K562 (cell line): ENCODE measurements at regions not wholly inside any gene's neighbourhood (a gene's known extent, or its start where the extent isn't known, plus 50 kb on each side); places are given as distances from the start of the nearest gene placed in this dataset.

Experiments used
- ATAC-seq: fragments of 200-7000 bp; cut with Tn5 transposase; 3 replicates; pipeline ENCODE4 v1.9.1; 2020; ENCODE audit warnings: moderate library complexity
- BruUV-seq: library from RNA; stranded (reverse); fragments of 400-500 nt; replicated peaks from 2 replicates; lab custom pipeline; 2021; lab: Mats Ljungman, UMichigan
- CTCF ChIA-PET: fragments of 300-600 bp; formaldehyde crosslinking; extraction: SDS; loops from one replicate; lab custom pipeline; 2021; ENCODE audit warnings: low intra/inter-chr PET ratio; lab: Yijun Ruan, JAX
- POLR2A ChIA-PET: fragments of 300-600, 350-650 bp; sonication (Branson Sonifier 250); formaldehyde crosslinking; extraction: SDS; loops from one replicate; lab custom pipeline; 2021; ENCODE audit warnings: antibody characterized with exemption, inconsistent platforms; lab: Yijun Ruan, JAX
- DNase-seq, 4 experiments: peaks; one replicate each; pipeline versions ENCODE4 v3.0.0 to v3.0.0-alpha.2; 2011 to 2018; ENCODE audit warnings: low spot score in 3 of 4, mixed read lengths in 3 of 4; ENCODE audit errors: extremely low read depth in 1 of 4
- FAIRE-seq: peaks from 2 replicates; lab custom pipeline; 2011; peaks lifted over from hg19 to GRCh38; lab: Jason Lieb, UNC
- H2AFZ ChIP-seq: 2 replicates; pipeline ENCODE4 v1.6.0; 2011; ENCODE audit warnings: low read depth, low read length, control low read depth, inconsistent platforms
- H3K27ac ChIP-seq: fragments of 200-600 bp; 3 replicates; pipeline ENCODE4 v1.8.0; 2011; ENCODE audit warnings: low read depth, mild to moderate bottlenecking, control low read depth, inconsistent platforms, low read length, moderate library complexity, mixed read lengths; ENCODE audit errors: extremely low read depth
- H3K27me3 ChIP-seq, 2 experiments: fragments of 300-600 bp in 1 of 2; 2 replicates in 1 of 2; 3 replicates in 1 of 2; pipeline versions ENCODE4 v1.6.0 to v1.8.0; 2011; ENCODE audit warnings: inconsistent platforms in 2 of 2, low read length in 2 of 2, mild to moderate bottlenecking in 1 of 2, mixed read lengths in 1 of 2, moderate library complexity in 1 of 2; ENCODE audit not compliant: control insufficient read depth in 2 of 2, insufficient read depth in 2 of 2
- H3K36me3 ChIP-seq: fragments of 300-600 bp; 3 replicates; pipeline ENCODE4 v1.8.0; 2011; ENCODE audit warnings: mild to moderate bottlenecking, low read length, inconsistent platforms; ENCODE audit not compliant: control insufficient read depth, insufficient read depth
- H3K4me1 ChIP-seq, 2 experiments: fragments of 200-600 bp in 1 of 2; replicated peaks in 1 of 2; 2 replicates in 1 of 2; 3 replicates in 1 of 2; pipeline versions ENCODE4 v1.5.1 to v1.8.0; 2011; ENCODE audit warnings: inconsistent platforms in 2 of 2, low read length in 2 of 2, mild to moderate bottlenecking in 1 of 2, mixed read lengths in 1 of 2, moderate library complexity in 1 of 2; ENCODE audit not compliant: control insufficient read depth in 2 of 2, insufficient read depth in 2 of 2
- H3K4me2 ChIP-seq: 2 replicates; pipeline ENCODE4 v1.6.1; 2011; ENCODE audit warnings: low read length, control low read depth, inconsistent platforms, mixed read lengths; ENCODE audit not compliant: insufficient read depth
- H3K4me3 ChIP-seq: fragments of 200-600 bp; sonication (generic), shearing (Covaris generic); 2 replicates; pipeline ENCODE4 v1.5.1; 2016; ENCODE audit warnings: control low read depth, inconsistent platforms
- H3K79me2 ChIP-seq: fragments of 200-600 bp; 3 replicates; pipeline ENCODE4 v1.8.0; 2011; ENCODE audit warnings: low read length, inconsistent platforms; ENCODE audit not compliant: control insufficient read depth, insufficient read depth
- H3K9ac ChIP-seq, 2 experiments: 2 replicates each; pipeline versions ENCODE4 v1.6.0 to v1.6.1; 2011; ENCODE audit warnings: low read depth in 2 of 2, low read length in 2 of 2, control low read depth in 1 of 2, inconsistent platforms in 1 of 2, mild to moderate bottlenecking in 1 of 2, mixed read lengths in 1 of 2; ENCODE audit not compliant: insufficient read depth in 1 of 2
- H3K9me1 ChIP-seq: one replicate; pipeline ENCODE4 v1.6.0; 2011; ENCODE audit warnings: inconsistent platforms, mild to moderate bottlenecking, low read length, moderate library complexity; ENCODE audit not compliant: control insufficient read depth, insufficient read depth
- H3K9me3 ChIP-seq: replicated peaks from 2 replicates; pipeline ENCODE4 v1.5.1; 2011; ENCODE audit warnings: low read depth, low read length, inconsistent platforms; ENCODE audit not compliant: control insufficient read depth, insufficient read depth
- H4K20me1 ChIP-seq: replicated peaks from 2 replicates; pipeline ENCODE4 v1.6.1; 2011; ENCODE audit warnings: low read length, inconsistent platforms, mixed read lengths; ENCODE audit not compliant: control insufficient read depth, insufficient read depth
- BHLHE40 ChIP-seq: IDR thresholded peaks from 2 replicates; pipeline ENCODE4 v1.6.1; 2011; ENCODE audit warnings: low read length, improper control_type of control experiment
- CBFA2T3 ChIP-seq: fragments of 450-650 bp; IDR thresholded peaks from 2 replicates; pipeline ENCODE4 v1.6.1; 2017
- CEBPZ ChIP-seq: fragments of 150-350 bp; IDR thresholded peaks from 2 replicates; pipeline ENCODE4 v1.6.1; 2014; ENCODE audit warnings: low read depth, mild to moderate bottlenecking, low read length, borderline replicate concordance
- CHCHD3 ChIP-seq: fragments of 250-450 bp; sonication (Bioruptor Pico); IDR thresholded peaks from 2 replicates; pipeline ENCODE4 v2.1.2; 2022; ENCODE audit warnings: mild to moderate bottlenecking
- CREB1 ChIP-seq, 2 experiments: sonication (generic) in 1 of 2; formaldehyde crosslinking in 1 of 2; IDR thresholded peaks; 2 replicates each; pipeline versions ENCODE4 v1.6.1 to v1.8.0; 2012 to 2022; ENCODE audit warnings: inconsistent platforms in 1 of 2, mild to moderate bottlenecking in 1 of 2, missing genetic modification reagents in 1 of 2, moderate library complexity in 1 of 2
- DIDO1 ChIP-seq: fragments of 450-650 bp; IDR thresholded peaks from 2 replicates; pipeline ENCODE4 v1.6.1; 2016; ENCODE audit warnings: low read depth, missing biosample characterization, missing genetic modification characterization
- HMBOX1 ChIP-seq: sonication (generic); IDR thresholded peaks from 2 replicates; pipeline ENCODE4 v1.6.1; 2016
- KAT8 ChIP-seq: fragments of 450-650 bp; IDR thresholded peaks from 2 replicates; pipeline ENCODE4 v1.6.1; 2016; ENCODE audit warnings: low read depth, mild to moderate bottlenecking
- POLR2AphosphoS2 ChIP-seq: IDR thresholded peaks from 2 replicates; pipeline ENCODE4 v1.6.1; 2012; ENCODE audit warnings: low read length, improper control_type of control experiment
- PTTG1 ChIP-seq: fragments of 450-650 bp; IDR thresholded peaks from 2 replicates; pipeline ENCODE4 v1.6.1; 2016; ENCODE audit warnings: low read depth, mild to moderate bottlenecking, missing genetic modification characterization, missing compliant biosample characterization
- TAF1 ChIP-seq: IDR thresholded peaks from 2 replicates; pipeline ENCODE4 v1.6.1; 2011; ENCODE audit warnings: mild to moderate bottlenecking, low read length, moderate library complexity; ENCODE audit not compliant: insufficient read depth, control insufficient read depth, severe bottlenecking; ENCODE audit errors: extremely low read depth
- ZNF134 ChIP-seq: fragments of 250-450 bp; sonication (Bioruptor Pico); conservative IDR thresholded peaks from 2 replicates; pipeline ENCODE4 v1.4.0; 2020
- ZNF561 ChIP-seq: fragments of 450-650 bp; formaldehyde crosslinking; conservative IDR thresholded peaks from 2 replicates; pipeline ENCODE4 v1.4.0; 2020; ENCODE audit warnings: mild to moderate bottlenecking, moderate library complexity
- WGBS: fragments of 100-300 bp; shearing (Covaris generic); methylation state at CpG from one replicate; pipeline ENCODE4 v1.1.6; 2016; ENCODE audit warnings: low coverage, mixed read lengths; ENCODE audit not compliant: insufficient coverage; ENCODE audit errors: missing lambda C conversion rate; 5-methylcytosine and 5-hydroxymethylcytosine counted together
- in situ Hi-C: fragments of 300-500 bp; cut with MboI; formaldehyde crosslinking; loops from 4 replicates; pipeline ENCODE4 v1.15.0; 2018; ENCODE audit warnings: inconsistent platforms, mixed read lengths
- intact Hi-C: fragments of 100-400 bp; cut with micrococcal nuclease; formaldehyde crosslinking; loops from 2 replicates; pipeline ENCODE4 v1.14.2; 2022

DNA sequence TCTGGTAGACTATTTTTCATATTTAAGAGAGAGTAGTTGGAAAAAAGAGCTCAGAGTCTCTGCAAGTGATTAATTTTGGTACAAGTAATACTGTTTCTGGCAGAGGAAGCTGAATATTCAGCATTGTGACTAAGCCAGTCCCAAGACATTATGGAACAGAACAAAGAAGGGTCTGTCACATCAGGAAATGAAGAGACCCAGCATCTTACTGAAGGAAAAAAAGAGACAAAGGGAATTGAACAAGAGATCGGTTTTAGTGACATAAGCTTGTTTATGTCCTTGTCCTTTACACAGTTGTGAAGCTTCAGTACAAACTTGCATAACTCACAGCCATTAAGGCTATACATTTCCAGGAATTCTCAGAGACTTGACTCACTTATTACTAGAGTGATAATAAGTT lies 568.5 kb upstream of the SLC8A1 start:
- Histone ChIP-seq H3K27me3 (no peaks in the 10 kb centered on the region), H3K4me2 (no peak overlapping the region), H3K79me2 (no peaks in the 10 kb centered on the region), H4K20me1 (no peaks in the 10 kb centered on the region), H3K9me1 (no peaks in the 10 kb centered on the region), H2AFZ (no peak overlapping the region), H3K9me3 (no peaks in the 10 kb centered on the region), H3K9ac (no peak overlapping the region), H3K27ac (no peak overlapping the region), H3K4me3 (no peak overlapping the region), H3K4me1 (no peaks in the 10 kb centered on the region), H3K36me3 (no peaks in the 10 kb centered on the region)
- BruUV-seq, result no TSS peak
- no peak for FAIRE-seq
- ChIA-PET CTCF (no interaction called here), POLR2A (no interaction called here)
- TF ChIP-seq ZNF561 (CRISPR knock-in tag), result no peak
- TF ChIP-seq CREB1 (IDR thresholded peaks at IDR 0.05), result no peak
- TF ChIP-seq CREB1 (CRISPR knock-in tag; IDR thresholded peaks at IDR 0.05), result no peak
- no peak for TF ChIP-seq HMBOX1
- no peak for TF ChIP-seq ZNF134 (CRISPR knock-in tag)
- no peak for TF ChIP-seq BHLHE40
- no peak for TF ChIP-seq CBFA2T3
- no peak for TF ChIP-seq POLR2AphosphoS2
- no CpG with 5 or more reads among the region's 1 CpG for WGBS
- intact Hi-C loops, result no loop called here
- in situ Hi-C loops, result no loop called here
- no peak for ATAC-seq
- DNase-seq, result no peak

GRCh38 chr2:41024816-41025215 lies 572.9 kb upstream of the SLC8A1 start:
- H3K4me3 ChIP-seq, result no peak overlapping the region
- ChIA-PET POLR2A (no interaction called here), CTCF (no interaction called here)
- H3K27me3 ChIP-seq, result no peaks in the 10 kb centered on the region
- H2AFZ ChIP-seq, result no peak overlapping the region
- WGBS, result 0% methylated on average over 3 of the region's 3 CpGs
- in situ Hi-C loops (no loop called here), intact Hi-C loops (no loop called here)
- no peaks in the 10 kb centered on the region for H3K9me3 ChIP-seq
- H3K4me1 ChIP-seq, result no peaks in the 10 kb centered on the region
- H4K20me1 ChIP-seq, result no peaks in the 10 kb centered on the region
- no peak for ATAC-seq
- H3K9ac ChIP-seq, result no peak overlapping the region
- FAIRE-seq, result no peak
- no peak for DNase-seq
- H3K79me2 ChIP-seq, result no peaks in the 10 kb centered on the region
- BruUV-seq, result no TSS peak
- no peaks in the 10 kb centered on the region for H3K9me1 ChIP-seq
- no peak overlapping the region for H3K4me2 ChIP-seq
- H3K27ac ChIP-seq, result no peak overlapping the region
- no peaks in the 10 kb centered on the region for H3K36me3 ChIP-seq
- TF ChIP-seq TAF1 (no peak), CEBPZ (no peak), DIDO1 (no peak), CHCHD3 (CRISPR knock-in tag) (no peak), PTTG1 (tag) (no peak), KAT8 (no peak)
